Activated CD8-positive, alpha-beta memory T cell treated with anti-CD3 and anti-CD28 coated beads, Interleukin-2, amount 10 ng/mL, durations not matched to agents 7 days and 5 days (primary cell): ENCODE measurements at regions not wholly inside any gene's neighbourhood (a gene's known extent, or its start where the extent isn't known, plus 50 kb on each side); places are given as distances from the start of the nearest gene placed in this dataset.

Experiments used
- ATAC-seq: fragments of 150-1000 bp; cut with Tn5 transposase; one replicate; pipeline ENCODE4 v1.10.0; 2021; ENCODE audit warnings: moderate library complexity
- CTCF ChIA-PET: fragments of 350-600 bp; sonication (Branson Sonifier 250); formaldehyde crosslinking; loops from one replicate; lab custom pipeline; 2021; ENCODE audit warnings: antibody characterized with exemption; lab: Charles Lee
- DNase-seq: peaks from one replicate; pipeline ENCODE4 v3.0.0-alpha.2; 2020
- H3K27ac Mint-ChIP-seq: one replicate; pipeline ENCODE4 v1.8.0; 2021; ENCODE audit warnings: mild to moderate bottlenecking, mixed read lengths
- H3K27me3 Mint-ChIP-seq: one replicate; pipeline ENCODE4 v1.8.0; 2021; ENCODE audit warnings: mixed read lengths
- H3K36me3 Mint-ChIP-seq: one replicate; pipeline ENCODE4 v1.8.0; 2021; ENCODE audit warnings: mild to moderate bottlenecking, mixed read lengths
- H3K4me1 Mint-ChIP-seq: one replicate; pipeline ENCODE4 v1.8.0; 2021; ENCODE audit warnings: mixed read lengths
- H3K4me3 Mint-ChIP-seq: one replicate; pipeline ENCODE4 v1.8.0; 2021; ENCODE audit warnings: mild to moderate bottlenecking, moderate library complexity, mixed read lengths
- H3K9me3 Mint-ChIP-seq: one replicate; pipeline ENCODE4 v1.8.0; 2022; ENCODE audit warnings: low read depth, mixed read lengths

- Mint-ChIP-seq H3K27ac (no peak overlapping the region), H3K4me1 (peaks cover 14% of the 10 kb centered on the region), H3K9me3 (no peaks in the 10 kb centered on the region), H3K36me3 (no peaks in the 10 kb centered on the region), H3K4me3 (no peak overlapping the region), H3K27me3 (peaks cover 70% of the 10 kb centered on the region)
- CTCF ChIA-PET = no interaction called here
- ATAC-seq (no peak), DNase-seq (no peak)
Observed at GRCh38 chr22:48085901-48086645, 1323.6 kb downstream of the TBC1D22A start.

- Mint-ChIP-seq H3K27ac (no peak overlapping the region), H3K9me3 (no peaks in the 10 kb centered on the region), H3K4me1 (peaks cover 17% of the 10 kb centered on the region), H3K36me3 (no peaks in the 10 kb centered on the region), H3K27me3 (peaks cover 63% of the 10 kb centered on the region), H3K4me3 (no peak overlapping the region)
- CTCF ChIA-PET = no interaction called here
- ATAC-seq (no peak), DNase-seq (no peak)
Observed at GRCh38 chr22:48084729-48085050, 1322.2 kb downstream of the TBC1D22A start.

- H3K27me3 Mint-ChIP-seq = peaks cover 65% of the 10 kb centered on the region
- CTCF ChIA-PET = no interaction called here
- peaks cover 19% of the 10 kb centered on the region for H3K4me1 Mint-ChIP-seq
- H3K9me3 Mint-ChIP-seq = no peaks in the 10 kb centered on the region
- no peak overlapping the region for H3K4me3 Mint-ChIP-seq
- H3K36me3 Mint-ChIP-seq = no peaks in the 10 kb centered on the region
- peak; percentile 53 for ATAC-seq
- DNase-seq = peak; percentile 66
- H3K27ac Mint-ChIP-seq = peak overlapping the region; percentile 49
Observed at GRCh38 chr22:48084041-48084728, 1321.7 kb downstream of the TBC1D22A start.

- Mint-ChIP-seq H3K9me3 (no peaks in the 10 kb centered on the region), H3K36me3 (no peaks in the 10 kb centered on the region), H3K4me1 (peaks cover 19% of the 10 kb centered on the region), H3K4me3 (no peak overlapping the region), H3K27me3 (peaks cover 72% of the 10 kb centered on the region), H3K27ac (no peak overlapping the region)
- CTCF ChIA-PET = no interaction called here
- ATAC-seq = no peak
- no peak for DNase-seq
Observed at GRCh38 chr22:48083502-48083901, 1321.1 kb downstream of the TBC1D22A start.

GRCh38 chr22:48082284-48082683 lies 1319.8 kb downstream of the TBC1D22A start:
- H3K9me3 Mint-ChIP-seq = no peaks in the 10 kb centered on the region
- no peak overlapping the region for H3K4me3 Mint-ChIP-seq
- no peak for ATAC-seq
- H3K27ac Mint-ChIP-seq = no peak overlapping the region
- no peak for DNase-seq
- H3K4me1 Mint-ChIP-seq = peaks cover 19% of the 10 kb centered on the region
- no peaks in the 10 kb centered on the region for H3K36me3 Mint-ChIP-seq
- H3K27me3 Mint-ChIP-seq = peaks cover 79% of the 10 kb centered on the region
- CTCF ChIA-PET = no interaction called here

GRCh38 chr22:48081281-48081680 lies 1318.8 kb downstream of the TBC1D22A start:
- Mint-ChIP-seq H3K36me3 (no peaks in the 10 kb centered on the region), H3K4me3 (no peak overlapping the region), H3K4me1 (peaks cover 19% of the 10 kb centered on the region), H3K9me3 (no peaks in the 10 kb centered on the region), H3K27me3 (peaks cover 84% of the 10 kb centered on the region), H3K27ac (no peak overlapping the region)
- CTCF ChIA-PET = no interaction called here
- ATAC-seq (no peak), DNase-seq (no peak)

- no peak for ATAC-seq
- DNase-seq = no peak
- H3K4me1 Mint-ChIP-seq = peaks cover 19% of the 10 kb centered on the region
- peak overlapping the region; percentile 63 for H3K27ac Mint-ChIP-seq
- H3K9me3 Mint-ChIP-seq = no peaks in the 10 kb centered on the region
- peaks cover 81% of the 10 kb centered on the region for H3K27me3 Mint-ChIP-seq
- CTCF ChIA-PET = no interaction called here
- no peak overlapping the region for H3K4me3 Mint-ChIP-seq
- no peaks in the 10 kb centered on the region for H3K36me3 Mint-ChIP-seq
Observed at GRCh38 chr22:48080316-48081165, 1318.1 kb downstream of the TBC1D22A start.

- peaks cover 18% of the 10 kb centered on the region for H3K4me1 Mint-ChIP-seq
- DNase-seq = no peak
- no peak for ATAC-seq
- H3K4me3 Mint-ChIP-seq = no peak overlapping the region
- H3K27ac Mint-ChIP-seq = peak overlapping the region; percentile 63
- H3K9me3 Mint-ChIP-seq = no peaks in the 10 kb centered on the region
- H3K27me3 Mint-ChIP-seq = peaks cover 79% of the 10 kb centered on the region
- no peaks in the 10 kb centered on the region for H3K36me3 Mint-ChIP-seq
- CTCF ChIA-PET = no interaction called here
Observed at GRCh38 chr22:48079505-48080290, 1317.2 kb downstream of the TBC1D22A start.

GRCh38 chr22:48078825-48079224 lies 1316.4 kb downstream of the TBC1D22A start:
- H3K4me1 Mint-ChIP-seq = peaks cover 9% of the 10 kb centered on the region

GRCh38 chr22:48077699-48078098 lies 1315.2 kb downstream of the TBC1D22A start:
- Mint-ChIP-seq H3K27me3 (peaks cover 70% of the 10 kb centered on the region), H3K36me3 (no peaks in the 10 kb centered on the region), H3K4me3 (no peak overlapping the region), H3K4me1 (peaks cover 6% of the 10 kb centered on the region), H3K27ac (no peak overlapping the region), H3K9me3 (no peaks in the 10 kb centered on the region)
- ATAC-seq = no peak
- CTCF ChIA-PET = no interaction called here
- DNase-seq = no peak

More at GRCh38 chr22:48078825-48079224, 1316.4 kb downstream of the TBC1D22A start:
- DNase-seq (no peak), ATAC-seq (no peak)
- CTCF ChIA-PET = no interaction called here
- Mint-ChIP-seq H3K4me3 (no peak overlapping the region), H3K36me3 (no peaks in the 10 kb centered on the region), H3K9me3 (no peaks in the 10 kb centered on the region), H3K27ac (no peak overlapping the region), H3K27me3 (peaks cover 75% of the 10 kb centered on the region)

- peaks cover 60% of the 10 kb centered on the region for H3K27me3 Mint-ChIP-seq
- no peak for DNase-seq
- peaks cover 6% of the 10 kb centered on the region for H3K4me1 Mint-ChIP-seq
- no peaks in the 10 kb centered on the region for H3K9me3 Mint-ChIP-seq
- ATAC-seq = no peak
- no peak overlapping the region for H3K4me3 Mint-ChIP-seq
- CTCF ChIA-PET = no interaction called here
- no peak overlapping the region for H3K27ac Mint-ChIP-seq
- no peaks in the 10 kb centered on the region for H3K36me3 Mint-ChIP-seq
Observed at GRCh38 chr22:48076008-48076407, 1313.6 kb downstream of the TBC1D22A start.

GRCh38 chr22:48075604-48076003 lies 1313.2 kb downstream of the TBC1D22A start:
- CTCF ChIA-PET = no interaction called here
- ATAC-seq (no peak), DNase-seq (no peak)
- Mint-ChIP-seq H3K9me3 (no peaks in the 10 kb centered on the region), H3K36me3 (no peaks in the 10 kb centered on the region), H3K4me1 (peaks cover 6% of the 10 kb centered on the region), H3K4me3 (no peak overlapping the region), H3K27ac (no peak overlapping the region), H3K27me3 (peaks cover 60% of the 10 kb centered on the region)

- no peak for DNase-seq
- no peaks in the 10 kb centered on the region for H3K36me3 Mint-ChIP-seq
- H3K9me3 Mint-ChIP-seq = no peaks in the 10 kb centered on the region
- ATAC-seq = no peak
- no peak overlapping the region for H3K27ac Mint-ChIP-seq
- H3K4me1 Mint-ChIP-seq = no peaks in the 10 kb centered on the region
- CTCF ChIA-PET = no interaction called here
- H3K4me3 Mint-ChIP-seq = no peak overlapping the region
- peaks cover 37% of the 10 kb centered on the region for H3K27me3 Mint-ChIP-seq
Observed at GRCh38 chr22:48072777-48073176, 1310.3 kb downstream of the TBC1D22A start.
